ENCODE measurements at regions not wholly inside any gene's neighbourhood (a gene's known extent, or its start where the extent isn't known, plus 50 kb on each side); places are given as distances from the start of the nearest gene placed in this dataset.
A peak's percentile ranks its signal among the peaks of the same experiment; 100 is the strongest.

DNA sequence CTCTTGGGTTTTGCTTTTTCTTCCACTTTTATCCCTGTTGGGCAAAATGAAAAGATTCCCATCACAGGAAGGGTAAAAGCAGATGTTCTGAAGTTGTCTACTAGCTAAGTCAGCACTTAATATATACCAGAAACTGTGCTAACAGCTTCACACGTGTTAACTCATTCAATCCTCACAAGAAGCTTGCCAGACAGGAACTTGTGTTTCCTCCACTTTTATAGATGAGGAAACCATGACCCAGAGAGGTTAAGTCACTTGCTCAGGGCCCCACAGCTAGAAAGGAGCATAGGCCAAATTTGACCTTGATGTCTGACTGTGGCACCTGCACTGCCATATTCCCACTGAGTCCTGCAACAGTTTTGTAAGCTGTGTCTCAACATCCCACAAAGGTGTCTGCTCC, 76.8 kb upstream of the EPC2 start:
- no peak for DNase-seq

GRCh38 chr2:148568597-148568996, 76.0 kb upstream of the EPC2 start:
- peak; percentile 6 for DNase-seq

DNA sequence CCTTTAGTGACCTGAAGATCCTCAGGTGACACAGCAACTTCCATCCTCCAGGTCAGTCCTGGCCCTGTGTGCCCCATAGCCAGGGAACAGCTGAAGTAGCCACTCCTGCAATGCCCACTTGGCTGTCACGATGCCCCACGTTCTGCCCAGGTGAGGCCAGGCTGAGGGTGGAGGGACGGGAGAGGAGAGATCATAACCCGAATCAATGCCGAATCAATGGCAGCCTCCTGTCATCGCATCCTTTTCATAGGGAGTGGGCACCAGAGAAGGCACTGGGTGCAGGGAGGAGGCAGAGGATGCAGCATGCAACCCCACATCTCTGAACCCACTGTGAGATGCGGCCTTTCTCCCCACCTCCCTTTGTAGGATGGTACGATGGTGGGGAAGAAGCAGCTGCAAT, 75.3 kb upstream of the EPC2 start:
- DNase-seq, result no peak

GRCh38 chr2:148570989-148571388, 73.6 kb upstream of the EPC2 start:
- DNase-seq, result no peak

DNA sequence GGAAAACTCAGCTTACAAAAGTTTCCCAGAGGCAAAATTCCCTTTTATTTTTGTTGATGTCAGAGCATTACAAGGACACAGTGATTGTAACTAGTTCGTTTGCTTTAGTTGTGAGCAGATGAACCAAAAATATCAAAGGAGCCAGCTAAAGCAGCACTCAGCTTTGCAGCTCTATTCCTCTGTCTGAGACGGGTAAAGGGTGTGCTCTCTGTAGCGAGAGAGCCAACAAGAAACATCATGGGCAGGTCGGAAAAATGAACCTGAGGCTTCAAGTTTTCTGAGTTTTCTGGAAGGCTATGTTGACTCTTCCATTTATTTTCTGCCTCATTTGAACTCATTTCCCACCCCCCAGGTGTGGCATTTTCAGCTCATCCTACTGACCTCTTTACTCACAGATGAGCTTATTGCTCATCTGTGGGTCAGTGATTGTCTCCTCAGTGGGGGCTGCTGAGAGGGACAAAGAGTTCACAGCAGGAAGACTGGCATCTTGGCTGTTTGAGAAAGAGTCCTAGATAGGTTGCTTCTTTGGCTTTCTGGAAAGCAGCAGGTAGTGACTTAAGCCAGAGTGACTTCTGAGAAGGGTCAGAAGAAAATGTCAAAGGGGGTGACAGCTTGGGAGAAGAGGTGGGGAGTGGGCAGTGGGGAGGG, 66.6 kb upstream of the EPC2 start:
- no peak for DNase-seq

DNA sequence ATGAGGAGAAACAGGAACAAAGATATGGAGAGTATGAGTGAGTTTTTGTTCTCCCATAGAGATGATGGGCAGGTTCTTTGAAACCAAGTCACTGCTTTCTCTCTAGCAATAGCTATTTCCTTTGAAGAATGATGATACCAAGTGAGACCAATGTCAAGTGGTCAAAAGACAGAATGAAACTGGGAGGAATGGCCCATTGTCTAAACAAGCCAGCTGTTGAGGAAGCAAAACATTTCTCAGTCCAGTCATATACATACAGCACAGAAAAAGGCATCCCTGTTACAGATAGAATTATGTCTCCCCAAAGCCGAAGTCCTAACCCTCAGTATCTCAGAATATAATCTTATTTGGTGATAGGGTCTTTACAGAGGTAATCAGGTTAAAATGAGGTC, 66.1 kb upstream of the EPC2 start:
- DNase-seq, result no peak

GRCh38 chr2:148582679-148583511, 61.7 kb upstream of the EPC2 start:
- DNase-seq, result no peak

- no peak for DNase-seq
Measured at GRCh38 chr2:148585696-148586095, 58.9 kb upstream of the EPC2 start.

DNA sequence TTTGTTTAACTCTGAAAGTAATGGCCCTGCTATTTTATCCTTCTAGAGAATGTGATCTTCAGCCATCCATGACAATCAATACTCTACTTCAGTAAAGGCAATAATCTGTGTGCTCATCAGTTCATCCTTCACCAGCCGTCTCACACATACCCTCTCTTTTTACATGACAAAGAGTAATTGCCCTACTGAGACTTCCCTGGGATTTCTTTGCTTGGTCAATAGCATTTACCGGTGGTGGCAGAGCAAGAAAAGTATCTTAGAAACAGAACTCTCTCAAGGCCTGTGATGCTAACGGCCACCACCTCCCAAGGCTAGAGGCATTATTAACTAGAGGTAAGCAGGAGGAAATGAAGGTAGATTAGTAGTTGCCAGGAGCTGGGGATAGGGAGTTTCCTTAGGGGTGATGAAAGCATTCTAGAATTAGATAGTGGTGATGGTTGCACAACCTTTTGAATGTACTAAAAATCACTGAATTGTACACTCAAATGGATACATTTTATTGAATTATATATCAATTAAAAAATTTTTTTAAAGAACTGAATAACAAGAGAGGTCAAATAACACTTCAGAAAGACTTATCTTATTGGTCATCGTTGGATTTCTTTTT, 57.9 kb upstream of the EPC2 start:
- DNase-seq, result no peak

DNA sequence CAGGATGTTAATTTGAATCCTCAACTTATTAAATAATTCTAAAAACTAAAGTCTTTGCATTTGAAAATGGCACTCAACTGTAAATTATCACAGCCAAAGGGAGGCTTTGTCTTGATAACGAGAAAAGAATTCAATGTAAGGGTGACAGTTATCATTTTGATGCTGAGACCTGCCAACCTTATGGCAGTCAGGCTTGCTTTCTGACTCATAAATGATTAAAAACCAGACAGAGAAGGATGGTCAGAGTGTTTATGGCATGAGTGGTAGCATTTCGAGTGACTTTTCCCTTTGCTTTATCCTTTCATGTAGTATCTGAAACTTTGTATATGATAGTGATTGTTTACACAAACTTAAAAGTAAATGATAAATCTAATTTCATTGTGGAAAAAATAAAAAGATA, 53.9 kb upstream of the EPC2 start:
- no peak for DNase-seq

DNA sequence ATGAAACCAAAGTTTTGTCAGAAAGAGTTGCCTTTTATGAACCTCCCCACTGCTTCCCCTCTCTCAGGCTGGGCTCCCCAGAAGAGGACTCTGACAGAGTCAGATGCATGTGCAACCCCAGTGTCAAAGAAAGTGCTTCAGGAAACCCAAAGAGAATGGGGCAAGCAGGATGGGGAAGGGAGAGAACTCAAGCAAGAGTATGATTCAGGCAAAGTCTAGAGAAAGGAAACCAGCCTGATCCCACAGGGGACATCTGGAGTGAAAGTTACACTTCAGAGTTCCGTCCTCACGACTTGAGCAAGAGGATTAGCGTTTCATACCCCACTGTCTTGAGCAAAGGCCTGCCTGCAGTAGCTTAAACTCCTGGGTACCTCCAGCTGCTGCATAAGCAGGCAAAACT, 51.8 kb upstream of the EPC2 start:
- DNase-seq, result no peak

GRCh38 chr2:148593421-148593820, 51.1 kb upstream of the EPC2 start:
- no peak for DNase-seq

GRCh38 chr2:148594216-148594615, 50.3 kb upstream of the EPC2 start:
- DNase-seq, result no peak

Data from T-helper 9 cell (primary cell).